ENCODE measurements at regions not wholly inside any gene's neighbourhood (a gene's known extent, or its start where the extent isn't known, plus 50 kb on each side); places are given as distances from the start of the nearest gene placed in this dataset.

GRCh38 chr4:22029803-22030202, 81.2 kb upstream of the KCNIP4 start:
- DNase-seq (ENCODE audit: low spot score), result no peak

GRCh38 chr4:22021106-22021505, 72.5 kb upstream of the KCNIP4 start:
- no peak for DNase-seq (ENCODE audit: low spot score)

- DNase-seq (ENCODE audit: low spot score), result no peak
These were observed 71.6 kb upstream of the KCNIP4 start for GRCh38 chr4:22020129-22020528.

GRCh38 chr4:22019676-22020075, 71.1 kb upstream of the KCNIP4 start:
- no peak for DNase-seq (ENCODE audit: low spot score)

GRCh38 chr4:22014222-22014741, 65.7 kb upstream of the KCNIP4 start:
- DNase-seq (ENCODE audit: low spot score), result no peak

- DNase-seq (ENCODE audit: low spot score), result no peak
These were observed 55.3 kb upstream of the KCNIP4 start for GRCh38 chr4:22003878-22004277.

Small RNAs in the stretch of these regions (small RNA-seq; reads per million reads assigned to genes)
- 0 reads per million in 2 experiments for gene RNU6-420P

Measured in SK-N-DZ (cell line).